CD4-positive, alpha-beta T cell treated with Interleukin-1 beta for 1 hour (primary cell): ENCODE measurements at regions not wholly inside any gene's neighbourhood (a gene's known extent, or its start where the extent isn't known, plus 50 kb on each side); places are given as distances from the start of the nearest gene placed in this dataset.

ENCODE experiments used
- DNase-seq, 2 donors: peaks; one replicate each; pipeline ENCODE4 v3.0.0-alpha.2; 2020 to 2022

GRCh38 chr6:47114460-47114859 is 72.3 kb upstream of the ADGRF1 start:
- no peak for DNase-seq

DNA sequence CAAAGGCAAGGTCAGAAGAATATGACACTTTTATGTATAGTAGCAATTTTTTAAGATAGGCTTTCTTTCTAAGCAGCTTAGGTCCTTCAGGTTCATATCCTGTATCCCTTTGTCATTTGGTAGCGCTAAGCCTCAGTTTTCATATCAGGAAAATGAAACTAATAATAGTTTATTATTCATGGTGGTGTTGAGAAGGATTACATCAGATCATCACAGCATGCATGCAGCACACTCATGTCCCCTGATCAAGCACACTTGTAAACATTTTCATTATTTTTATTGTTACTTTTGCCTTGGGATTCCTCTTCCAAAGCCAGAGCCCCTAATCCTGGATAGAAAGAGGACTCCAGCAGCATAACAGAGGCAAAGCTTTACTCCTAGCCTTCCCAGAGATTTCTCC is 70.2 kb upstream of the ADGRF1 start:
- DNase-seq: no peak

GRCh38 chr6:47111685-47112084 is 69.6 kb upstream of the ADGRF1 start:
- no peak for DNase-seq

DNA sequence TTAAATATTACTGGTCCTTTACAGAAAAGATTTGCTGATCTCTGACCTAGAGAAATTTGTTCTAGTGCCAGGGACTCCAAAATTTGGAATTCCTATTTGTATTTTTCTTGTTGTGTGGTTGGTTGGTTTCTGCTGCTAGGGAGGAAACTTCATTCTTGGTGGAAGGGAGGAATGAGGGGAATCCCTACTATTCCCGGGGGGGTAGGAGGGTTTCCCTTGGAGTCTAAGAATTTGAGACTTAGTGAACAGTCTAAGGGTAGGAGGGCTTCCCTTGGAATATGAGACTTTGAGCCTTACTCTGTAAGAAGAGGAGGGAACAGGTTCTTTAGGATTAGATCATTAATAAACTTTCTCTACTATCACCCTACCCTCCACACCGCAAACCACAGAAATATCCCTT is 67.1 kb upstream of the ADGRF1 start:
- DNase-seq: no peak

- DNase-seq: no peak
Observed at GRCh38 chr6:47106721-47107197, 64.6 kb upstream of the ADGRF1 start.

DNA sequence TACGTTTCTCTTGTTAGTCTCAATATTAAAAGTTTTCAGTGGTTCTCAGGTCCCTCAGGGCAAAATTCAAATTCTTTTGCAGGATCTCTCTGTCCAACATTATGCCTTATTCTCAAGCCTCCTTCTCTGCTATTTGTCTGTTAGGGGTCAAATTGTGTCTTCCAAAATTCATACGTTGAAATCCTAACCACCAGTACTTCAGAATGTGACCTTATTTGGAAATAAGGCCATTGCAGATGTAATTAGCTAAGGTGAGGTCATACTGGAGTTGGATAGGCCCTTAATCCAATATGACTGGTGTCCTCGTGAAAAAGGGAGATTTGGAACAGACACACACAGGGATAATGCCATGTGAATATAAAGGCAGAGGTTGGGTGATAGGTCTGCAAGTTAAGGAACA is 64.1 kb upstream of the ADGRF1 start:
- no peak for DNase-seq

GRCh38 chr6:47105469-47106178 is 63.5 kb upstream of the ADGRF1 start:
- no peak for DNase-seq

GRCh38 chr6:47103931-47104330 is 61.8 kb upstream of the ADGRF1 start:
- DNase-seq: no peak

DNA sequence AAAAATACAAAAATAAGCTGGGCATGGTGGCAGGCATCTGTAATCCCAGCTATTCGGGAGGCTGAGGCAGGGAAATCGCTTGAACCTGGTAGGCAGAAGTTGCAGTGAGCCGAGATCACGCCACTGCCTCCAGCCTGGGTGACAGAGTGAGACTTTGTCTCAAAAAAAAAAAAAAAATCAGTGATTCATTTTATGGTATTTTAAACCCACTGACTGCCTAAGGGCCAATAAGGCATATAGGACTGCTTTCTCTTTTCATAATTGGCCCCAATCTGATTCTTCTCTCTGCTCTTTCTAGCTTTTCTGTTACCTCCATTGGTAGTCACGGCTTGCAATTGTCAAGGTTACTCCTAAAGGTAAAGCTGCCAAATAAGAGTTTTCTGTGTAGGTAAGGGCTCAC is 60.2 kb upstream of the ADGRF1 start:
- no peak for DNase-seq

DNA sequence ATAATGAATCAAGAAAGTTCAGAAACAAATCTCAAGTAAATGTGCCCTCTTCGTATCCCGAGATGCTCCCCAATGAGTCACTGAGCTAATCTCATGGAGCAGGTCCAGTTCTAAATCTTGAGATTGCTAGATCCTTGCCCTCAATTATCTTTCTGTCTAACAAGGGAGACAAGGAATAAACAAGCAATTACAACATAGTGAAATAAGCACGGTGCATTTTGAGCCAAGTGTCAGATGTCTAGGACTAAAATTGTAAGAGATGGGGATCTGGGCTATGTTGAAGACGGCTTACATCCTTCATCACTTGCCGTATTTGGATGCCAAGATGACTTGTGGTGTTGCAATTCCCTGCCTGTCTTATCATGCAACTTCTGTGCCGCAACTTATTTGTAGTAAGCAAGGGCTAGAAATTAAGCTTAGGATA is 56.5 kb upstream of the ADGRF1 start:
- no peak for DNase-seq

- DNase-seq: peak; percentile 27 to 41
Observed at GRCh38 chr6:47097092-47097945, 55.2 kb upstream of the ADGRF1 start.

- no peak for DNase-seq
Observed at GRCh38 chr6:47096211-47096895, 54.2 kb upstream of the ADGRF1 start.

DNA sequence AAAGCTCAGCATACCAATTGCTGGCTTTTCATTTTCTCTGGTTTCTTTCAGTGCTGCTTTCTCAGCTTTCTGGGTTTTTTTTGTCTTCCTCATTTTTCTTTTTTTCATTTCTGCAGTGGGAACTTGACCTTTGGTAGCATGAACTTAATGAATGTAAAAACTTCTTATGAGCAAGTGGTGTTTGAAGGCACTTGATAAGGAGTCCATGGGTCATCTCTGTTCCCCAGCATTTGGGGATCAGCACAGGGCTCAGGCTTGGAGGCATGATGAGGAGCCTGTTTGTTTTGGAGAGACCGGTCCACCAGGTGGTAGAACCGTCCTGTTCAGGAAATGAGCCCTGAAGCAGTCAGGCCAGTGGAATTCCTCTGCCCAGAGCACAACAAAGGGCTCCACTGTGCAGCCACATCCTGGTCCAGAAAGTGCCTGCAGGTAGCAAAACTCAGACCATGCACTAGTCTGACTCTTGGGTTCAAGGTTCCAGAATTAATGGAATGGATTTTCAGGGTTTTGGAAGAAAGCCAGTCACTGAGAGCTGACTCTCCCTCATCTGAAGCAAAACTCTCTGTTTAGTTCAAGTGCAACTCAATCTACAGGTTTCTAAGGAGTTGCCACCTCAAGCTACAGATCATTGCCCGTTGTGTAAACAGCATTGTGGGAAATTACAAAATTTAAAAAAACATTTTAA is 52.3 kb upstream of the ADGRF1 start:
- no peak for DNase-seq

- DNase-seq: no peak
Observed at GRCh38 chr6:47093169-47093568, 51.0 kb upstream of the ADGRF1 start.

- DNase-seq: no peak
Observed at GRCh38 chr6:47091886-47092668, 49.9 kb upstream of the ADGRF1 start.
